ENCODE measurements at regions not wholly inside any gene's neighbourhood (a gene's known extent, or its start where the extent isn't known, plus 50 kb on each side); places are given as distances from the start of the nearest gene placed in this dataset.

DNA sequence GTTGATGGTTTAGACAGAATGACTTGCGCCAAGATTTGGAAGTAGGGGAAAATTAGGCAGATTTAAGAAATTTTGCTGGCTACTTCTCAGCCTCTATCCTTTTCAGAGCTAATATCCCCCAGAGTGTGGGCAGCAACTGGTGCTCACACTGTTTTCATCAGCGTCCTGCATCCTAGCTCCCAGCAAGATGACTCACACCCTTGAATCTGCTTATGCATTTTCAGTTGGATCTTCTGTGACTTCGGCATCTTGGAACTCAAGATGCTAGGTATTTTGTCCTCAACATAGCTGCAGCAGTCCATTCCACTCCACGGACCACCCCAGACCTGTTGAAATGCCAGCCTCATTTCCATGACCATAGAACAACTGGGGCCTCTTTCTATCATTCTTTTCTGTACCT lies 336.1 kb upstream of the NR2F2 start:
- H3K36me3 ChIP-seq (ENCODE audit: control insufficient read depth in 1 of 2, insufficient read depth in 2 of 2, low read length in 1 of 2): no peaks in the 10 kb centered on the region
- no peak for ATAC-seq (ENCODE audit: low FRiP score)
- H3K4me1 ChIP-seq (ENCODE audit: control insufficient read depth in 1 of 2, insufficient read depth in 2 of 2, low read length in 2 of 2): no peaks in the 10 kb centered on the region
- 86 to 87% methylated on average over 4 of the region's 4 CpGs for WGBS, 2 donors
- intact Hi-C loops (cut with DNase I): no loop called here
- H3K27me3 ChIP-seq (ENCODE audit: control insufficient read depth in 1 of 2, insufficient read depth in 2 of 2, low read length in 1 of 2): no peaks in the 10 kb centered on the region
- H3K9me3 ChIP-seq (ENCODE audit: control insufficient read depth, low read length): no peaks in the 10 kb centered on the region
- H3K27ac ChIP-seq (ENCODE audit: low read depth in 1 of 2, low read length in 2 of 2): no peak overlapping the region
- no peak overlapping the region for H3K4me3 ChIP-seq (ENCODE audit: low read length in 2 of 2)
- no peak for DNase-seq

- no peaks in the 10 kb centered on the region for H3K4me1 ChIP-seq (ENCODE audit: control insufficient read depth in 1 of 2, insufficient read depth in 2 of 2, low read length in 2 of 2)
- no peak overlapping the region for H3K27ac ChIP-seq (ENCODE audit: low read depth in 1 of 2, low read length in 2 of 2)
- DNase-seq (no peak), ATAC-seq (ENCODE audit: low FRiP score) (no peak)
- no peaks in the 10 kb centered on the region for H3K36me3 ChIP-seq (ENCODE audit: control insufficient read depth in 1 of 2, insufficient read depth in 2 of 2, low read length in 1 of 2)
- no peaks in the 10 kb centered on the region for H3K27me3 ChIP-seq (ENCODE audit: control insufficient read depth in 1 of 2, insufficient read depth in 2 of 2, low read length in 1 of 2)
- intact Hi-C loops (cut with DNase I): no loop called here
- WGBS, 2 donors: 78 to 81% methylated on average over 5 of the region's 5 CpGs
- H3K4me3 ChIP-seq (ENCODE audit: low read length in 2 of 2): no peak overlapping the region
- H3K9me3 ChIP-seq (ENCODE audit: control insufficient read depth, low read length): no peaks in the 10 kb centered on the region
Observed at GRCh38 chr15:95995375-95996168, 334.9 kb upstream of the NR2F2 start.

DNA sequence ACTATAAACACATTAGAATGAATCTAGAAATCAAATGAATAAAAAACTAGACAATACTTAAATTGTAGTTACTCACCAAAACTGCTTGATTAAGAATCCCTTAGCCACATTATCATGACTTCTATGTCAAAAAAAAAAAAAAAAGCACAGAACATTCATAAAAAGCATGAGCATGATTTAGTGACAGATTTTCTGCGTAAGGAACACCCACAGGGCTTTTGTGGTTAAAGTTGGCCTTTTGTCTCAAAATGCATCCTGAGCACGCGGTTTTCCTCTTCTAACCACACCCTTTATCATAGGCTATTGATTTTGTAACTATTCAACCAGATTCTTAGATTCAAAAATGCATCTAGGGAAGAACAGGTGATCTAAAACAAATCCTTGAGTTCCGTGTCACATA lies 334.0 kb upstream of the NR2F2 start:
- ATAC-seq (ENCODE audit: low FRiP score): no peak
- Histone ChIP-seq H3K27ac (ENCODE audit: low read depth in 1 of 2, low read length in 2 of 2) (no peak overlapping the region), H3K4me3 (ENCODE audit: low read length in 2 of 2) (no peak overlapping the region), H3K36me3 (ENCODE audit: control insufficient read depth in 1 of 2, insufficient read depth in 2 of 2, low read length in 1 of 2) (no peaks in the 10 kb centered on the region), H3K4me1 (ENCODE audit: control insufficient read depth in 1 of 2, insufficient read depth in 2 of 2, low read length in 2 of 2) (no peaks in the 10 kb centered on the region), H3K27me3 (ENCODE audit: control insufficient read depth in 1 of 2, insufficient read depth in 2 of 2, low read length in 1 of 2) (no peaks in the 10 kb centered on the region), H3K9me3 (ENCODE audit: control insufficient read depth, low read length) (no peaks in the 10 kb centered on the region)
- WGBS, 2 donors: 74 to 88% methylated on average over 4 of the region's 4 CpGs
- intact Hi-C loops (cut with DNase I): no loop called here
- DNase-seq: no peak

GRCh38 chr15:95998935-95999334 lies 331.6 kb upstream of the NR2F2 start:
- no peak for ATAC-seq (ENCODE audit: low FRiP score)
- Histone ChIP-seq H3K4me3 (ENCODE audit: low read length in 2 of 2) (no peak overlapping the region), H3K27me3 (ENCODE audit: control insufficient read depth in 1 of 2, insufficient read depth in 2 of 2, low read length in 1 of 2) (no peaks in the 10 kb centered on the region), H3K9me3 (ENCODE audit: control insufficient read depth, low read length) (no peaks in the 10 kb centered on the region), H3K36me3 (ENCODE audit: control insufficient read depth in 1 of 2, insufficient read depth in 2 of 2, low read length in 1 of 2) (no peaks in the 10 kb centered on the region), H3K27ac (ENCODE audit: low read depth in 1 of 2, low read length in 2 of 2) (no peak overlapping the region), H3K4me1 (ENCODE audit: control insufficient read depth in 1 of 2, insufficient read depth in 2 of 2, low read length in 2 of 2) (no peaks in the 10 kb centered on the region)
- 96 to 99% methylated on average over 4 of the region's 4 CpGs for WGBS, 2 donors
- no peak for DNase-seq
- intact Hi-C loops (cut with DNase I): no loop called here

DNA sequence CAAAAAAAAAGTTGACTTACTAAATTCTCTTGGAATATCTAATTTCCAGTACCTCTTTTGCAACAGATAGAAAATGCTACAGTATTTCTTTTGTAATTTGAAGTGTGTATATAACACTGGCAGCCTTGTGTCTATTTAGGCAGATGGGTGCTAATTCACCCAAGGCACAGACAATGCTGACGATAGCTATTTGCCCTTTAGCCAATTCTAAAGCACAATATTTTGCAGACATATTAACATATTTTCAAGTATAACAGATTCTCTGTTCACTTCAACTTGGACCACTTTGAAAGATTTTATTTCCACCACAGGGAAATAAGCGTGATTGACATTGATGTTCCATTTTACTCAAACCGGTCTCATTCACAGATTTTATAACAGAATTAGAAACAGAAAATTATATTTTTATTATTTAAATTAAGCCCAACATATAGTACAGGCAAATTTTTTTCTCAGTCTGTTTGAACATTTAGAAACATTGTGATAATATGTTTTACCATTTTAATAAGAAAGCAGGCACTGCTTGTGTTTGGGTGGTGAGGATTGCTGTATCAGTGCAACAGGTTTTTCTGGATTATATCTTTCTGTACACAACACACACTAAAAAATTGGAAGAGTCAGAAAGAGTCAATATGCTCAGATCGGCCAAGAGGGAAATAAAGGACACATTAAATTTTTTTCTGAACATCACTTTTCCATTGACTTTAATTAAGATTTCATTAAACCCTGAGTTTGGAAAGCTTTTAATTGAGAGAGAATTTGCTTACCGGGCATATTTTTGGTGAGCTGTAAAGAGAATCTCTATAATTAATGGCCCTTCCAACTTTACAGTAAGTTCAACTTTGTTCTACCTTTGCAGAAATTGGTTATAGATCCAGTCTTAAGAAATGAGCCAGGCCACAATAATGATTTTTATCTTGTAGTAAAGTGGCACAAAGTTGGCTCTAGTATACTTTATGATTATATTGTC lies 327.3 kb upstream of the NR2F2 start:
- no peak for ATAC-seq (ENCODE audit: low FRiP score)
- 95% methylated on average over 5 of the region's 5 CpGs for WGBS, 2 donors
- no peaks in the 10 kb centered on the region for H3K4me1 ChIP-seq (ENCODE audit: control insufficient read depth in 1 of 2, insufficient read depth in 2 of 2, low read length in 2 of 2)
- no peaks in the 10 kb centered on the region for H3K27me3 ChIP-seq (ENCODE audit: control insufficient read depth in 1 of 2, insufficient read depth in 2 of 2, low read length in 1 of 2)
- H3K36me3 ChIP-seq (ENCODE audit: control insufficient read depth in 1 of 2, insufficient read depth in 2 of 2, low read length in 1 of 2): no peaks in the 10 kb centered on the region
- DNase-seq: no peak
- no peaks in the 10 kb centered on the region for H3K9me3 ChIP-seq (ENCODE audit: control insufficient read depth, low read length)
- H3K27ac ChIP-seq (ENCODE audit: low read depth in 1 of 2, low read length in 2 of 2): no peak overlapping the region
- intact Hi-C loops (cut with DNase I): no loop called here
- no peak overlapping the region for H3K4me3 ChIP-seq (ENCODE audit: low read length in 2 of 2)

DNA sequence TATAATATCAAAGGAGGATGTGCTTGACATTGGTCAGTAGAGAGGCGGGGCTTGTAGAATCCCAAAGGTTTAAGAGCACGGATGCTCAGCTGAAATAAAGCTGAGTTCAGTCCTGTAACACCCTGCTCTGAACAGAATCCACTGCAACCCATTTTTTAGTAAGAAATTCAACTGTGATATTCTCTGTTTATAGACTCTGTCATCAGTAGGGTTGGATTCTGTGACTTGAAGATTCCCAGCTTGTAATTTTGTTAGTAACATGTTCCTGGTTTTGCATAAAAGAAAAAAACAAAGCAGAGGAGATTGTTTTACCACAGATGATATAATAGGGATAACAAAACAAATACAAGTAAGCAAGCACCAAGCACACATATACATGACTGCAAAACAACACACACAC lies 324.6 kb upstream of the NR2F2 start:
- 88 to 95% methylated on average over 2 of the region's 2 CpGs for WGBS, 2 donors
- DNase-seq (no peak), ATAC-seq (ENCODE audit: low FRiP score) (no peak)
- H3K9me3 ChIP-seq (ENCODE audit: control insufficient read depth, low read length): no peaks in the 10 kb centered on the region
- intact Hi-C loops (cut with DNase I): no loop called here
- no peak overlapping the region for H3K27ac ChIP-seq (ENCODE audit: low read depth in 1 of 2, low read length in 2 of 2)
- no peaks in the 10 kb centered on the region for H3K4me1 ChIP-seq (ENCODE audit: control insufficient read depth in 1 of 2, insufficient read depth in 2 of 2, low read length in 2 of 2)
- no peak overlapping the region for H3K4me3 ChIP-seq (ENCODE audit: low read length in 2 of 2)
- no peaks in the 10 kb centered on the region for H3K36me3 ChIP-seq (ENCODE audit: control insufficient read depth in 1 of 2, insufficient read depth in 2 of 2, low read length in 1 of 2)
- no peaks in the 10 kb centered on the region for H3K27me3 ChIP-seq (ENCODE audit: control insufficient read depth in 1 of 2, insufficient read depth in 2 of 2, low read length in 1 of 2)

- ATAC-seq (ENCODE audit: low FRiP score): no peak
- Histone ChIP-seq H3K4me1 (ENCODE audit: control insufficient read depth in 1 of 2, insufficient read depth in 2 of 2, low read length in 2 of 2) (no peaks in the 10 kb centered on the region), H3K4me3 (ENCODE audit: low read length in 2 of 2) (no peak overlapping the region), H3K27me3 (ENCODE audit: control insufficient read depth in 1 of 2, insufficient read depth in 2 of 2, low read length in 1 of 2) (no peaks in the 10 kb centered on the region), H3K27ac (ENCODE audit: low read depth in 1 of 2, low read length in 2 of 2) (no peak overlapping the region), H3K36me3 (ENCODE audit: control insufficient read depth in 1 of 2, insufficient read depth in 2 of 2, low read length in 1 of 2) (no peaks in the 10 kb centered on the region), H3K9me3 (ENCODE audit: control insufficient read depth, low read length) (no peaks in the 10 kb centered on the region)
- no peak for DNase-seq
- 45 to 66% methylated on average over 5 of the region's 5 CpGs for WGBS, 2 donors
- intact Hi-C loops (cut with DNase I): no loop called here
Observed at GRCh38 chr15:96011136-96011535, 319.4 kb upstream of the NR2F2 start.

- 28 to 35% methylated on average over 2 of the region's 2 CpGs for WGBS, 2 donors
Observed at GRCh38 chr15:96014939-96015338, 315.6 kb upstream of the NR2F2 start.

More at GRCh38 chr15:96014939-96015338, 315.6 kb upstream of the NR2F2 start:
- intact Hi-C loops (cut with DNase I): no loop called here
- DNase-seq (no peak), ATAC-seq (ENCODE audit: low FRiP score) (no peak)
- no peak overlapping the region for H3K27ac ChIP-seq (ENCODE audit: low read depth in 1 of 2, low read length in 2 of 2)
- no peaks in the 10 kb centered on the region for H3K4me1 ChIP-seq (ENCODE audit: control insufficient read depth in 1 of 2, insufficient read depth in 2 of 2, low read length in 2 of 2)
- H3K4me3 ChIP-seq (ENCODE audit: low read length in 2 of 2): no peak overlapping the region
- no peaks in the 10 kb centered on the region for H3K9me3 ChIP-seq (ENCODE audit: control insufficient read depth, low read length)
- no peaks in the 10 kb centered on the region for H3K27me3 ChIP-seq (ENCODE audit: control insufficient read depth in 1 of 2, insufficient read depth in 2 of 2, low read length in 1 of 2)
- H3K36me3 ChIP-seq (ENCODE audit: control insufficient read depth in 1 of 2, insufficient read depth in 2 of 2, low read length in 1 of 2): no peaks in the 10 kb centered on the region

Measured in aorta (tissue), 5 donors.